ENCODE measurements at regions not wholly inside any gene's neighbourhood (a gene's known extent, or its start where the extent isn't known, plus 50 kb on each side); places are given as distances from the start of the nearest gene placed in this dataset.
A peak's percentile ranks its signal among the peaks of the same experiment; 100 is the strongest.

DNA sequence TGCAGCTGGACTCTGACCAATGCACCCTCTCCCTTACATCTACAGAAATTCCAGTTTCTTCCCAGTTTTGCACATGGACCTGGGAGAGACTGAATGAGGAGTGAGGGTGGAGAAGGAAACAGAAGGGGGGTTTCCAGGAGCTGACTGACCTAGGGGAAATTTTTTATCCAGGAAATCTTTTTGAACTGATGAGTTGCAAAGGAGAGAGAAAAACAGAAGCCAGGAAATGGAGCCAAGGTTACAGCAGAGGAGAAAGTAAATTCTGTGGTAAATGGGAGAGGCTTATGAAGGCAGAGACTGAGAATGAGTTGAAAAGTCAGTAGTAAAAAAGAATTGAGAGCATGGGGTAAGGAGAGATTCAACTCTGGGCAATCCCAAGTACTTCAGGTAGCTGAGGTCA lies 192.8 kb downstream of the SMIM20 start:
- no peak for DNase-seq

DNA sequence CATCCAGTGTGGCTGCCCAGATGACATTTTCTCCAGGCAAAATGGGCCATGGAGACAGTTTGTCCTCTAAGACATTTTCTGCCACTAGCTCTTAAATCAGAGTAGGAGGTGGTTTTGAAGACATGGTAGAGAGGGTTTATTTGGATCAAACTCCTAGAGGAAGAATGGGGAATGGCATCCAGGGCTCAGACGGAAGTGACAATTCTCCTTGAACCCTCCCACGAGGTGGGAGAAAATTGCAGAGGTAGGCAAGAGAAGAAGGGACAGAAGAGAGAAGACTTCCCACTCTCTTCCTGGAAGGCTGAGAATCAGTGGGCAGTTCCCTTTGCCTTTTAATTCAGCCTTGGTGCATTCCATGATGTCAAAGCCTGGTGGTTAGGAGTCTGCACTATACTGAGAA lies 194.0 kb downstream of the SMIM20 start:
- DNase-seq: no peak

DNA sequence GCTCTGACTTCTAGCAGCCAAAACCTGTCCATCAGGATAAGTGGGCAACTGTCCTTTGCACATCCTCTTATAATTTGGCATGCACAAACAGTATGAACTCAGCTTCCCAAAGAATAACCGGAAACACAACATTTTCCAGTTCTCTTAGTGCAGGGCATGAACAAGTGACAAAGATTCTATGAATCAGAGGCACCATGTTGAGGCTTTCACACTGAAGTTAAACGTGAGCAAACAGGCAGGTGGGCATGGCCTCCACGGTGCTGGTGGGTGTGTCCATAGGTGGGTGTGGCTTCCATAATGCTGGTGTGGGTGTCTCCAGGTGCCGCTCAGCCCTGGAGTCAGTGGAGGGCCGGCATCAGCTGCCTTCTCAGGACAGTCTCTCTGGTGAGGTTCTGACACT lies 196.5 kb downstream of the SMIM20 start:
- no peak for DNase-seq

DNA sequence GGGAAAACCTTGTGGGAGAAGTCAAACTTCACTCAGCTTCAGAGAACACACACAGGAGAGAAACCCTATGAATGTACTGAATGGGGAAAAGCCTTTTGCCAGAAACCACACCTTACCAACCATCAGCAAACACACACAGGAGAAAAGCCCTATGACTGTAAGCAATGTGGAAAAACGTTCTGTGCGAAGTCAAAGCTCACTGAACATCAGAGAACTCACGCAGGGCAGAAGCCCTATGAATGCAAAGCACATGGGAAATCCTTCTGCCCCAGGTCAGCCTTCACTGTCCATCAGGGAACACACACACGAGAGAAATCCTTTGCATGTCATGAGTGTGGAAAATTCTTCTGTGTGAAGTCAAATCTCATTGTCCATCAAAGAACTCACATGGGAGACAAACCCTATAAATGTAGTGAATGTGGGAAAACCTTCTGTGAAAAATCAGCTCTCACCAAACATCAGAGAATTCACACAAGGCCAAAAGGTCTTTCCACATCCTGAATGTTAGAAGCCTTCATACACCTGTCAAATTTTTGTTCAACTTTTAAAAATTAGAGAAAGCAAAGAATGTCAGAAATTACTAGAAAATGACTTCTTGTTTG lies 199.4 kb downstream of the SMIM20 start:
- no peak for DNase-seq

DNA sequence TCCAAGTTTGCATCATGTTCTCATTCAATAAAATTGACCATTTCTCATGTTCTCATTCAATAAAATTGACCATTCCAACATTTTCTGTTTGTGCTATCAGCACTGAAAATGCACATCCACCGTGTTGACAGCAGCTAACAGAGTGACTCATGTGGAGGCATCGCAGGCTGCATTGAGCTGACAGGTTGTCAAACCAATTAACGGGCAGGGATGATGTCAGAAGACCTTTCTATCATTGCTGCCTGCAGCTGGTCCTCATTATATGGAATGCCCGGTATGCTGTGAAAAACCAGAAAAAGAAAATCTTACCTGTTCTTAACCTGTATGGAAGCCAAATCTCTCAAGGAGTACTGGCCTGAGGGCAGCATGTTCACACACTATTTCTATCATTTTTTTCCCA lies 202.0 kb downstream of the SMIM20 start:
- DNase-seq: peak; percentile 0

DNA sequence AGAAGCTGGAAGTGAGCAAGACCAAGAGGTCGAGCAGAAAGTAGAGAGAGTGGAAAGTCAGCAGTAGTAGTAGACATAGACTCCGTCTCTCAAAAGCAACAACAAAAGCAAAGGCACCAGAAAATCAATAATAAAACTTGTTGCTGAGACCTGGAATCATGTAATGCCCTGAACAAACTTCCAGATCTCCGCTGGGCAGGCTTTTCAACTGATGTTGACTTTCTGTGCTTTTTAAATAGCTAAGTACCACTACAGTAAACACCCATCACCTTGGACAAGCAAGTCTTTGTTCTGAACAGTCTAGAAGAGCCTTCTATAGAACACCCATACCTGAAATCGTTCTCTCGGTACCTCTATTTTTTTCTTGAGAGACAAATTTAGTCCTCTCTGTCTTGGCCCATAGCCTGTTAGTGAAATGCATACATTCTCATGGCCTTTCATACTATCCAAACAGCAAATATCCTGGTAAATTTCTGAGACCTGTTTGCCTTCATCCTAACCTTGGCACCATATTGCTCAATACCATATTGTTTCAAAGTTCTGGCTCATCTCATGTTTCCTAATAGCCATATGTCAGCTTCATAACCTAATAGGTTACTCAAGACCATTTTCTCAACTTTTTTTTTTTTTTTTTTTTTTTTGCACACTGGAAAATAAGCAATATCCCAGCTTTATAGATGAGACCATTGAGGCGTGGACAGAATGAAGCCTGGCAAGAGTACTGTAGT lies 200.6 kb upstream of the RBPJ start:
- DNase-seq: no peak

DNA sequence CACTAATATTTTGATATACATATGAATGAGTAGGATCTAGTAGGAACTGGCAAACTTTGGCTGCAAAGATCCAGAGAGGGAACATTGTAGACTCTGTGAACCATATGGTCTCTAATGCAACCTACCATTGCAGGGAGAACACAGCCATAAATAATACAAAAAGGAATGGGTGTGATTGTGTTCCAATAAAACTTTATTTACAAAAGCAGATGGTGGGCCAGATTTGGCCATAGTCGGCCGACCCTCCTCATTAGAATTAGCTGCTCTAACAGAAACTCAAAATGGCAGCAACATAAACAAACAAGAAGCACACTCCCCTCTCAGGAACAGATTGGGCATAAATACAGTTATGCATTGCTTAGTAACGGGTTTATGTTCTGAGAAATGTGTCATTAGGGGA lies 198.1 kb upstream of the RBPJ start:
- DNase-seq: no peak

DNA sequence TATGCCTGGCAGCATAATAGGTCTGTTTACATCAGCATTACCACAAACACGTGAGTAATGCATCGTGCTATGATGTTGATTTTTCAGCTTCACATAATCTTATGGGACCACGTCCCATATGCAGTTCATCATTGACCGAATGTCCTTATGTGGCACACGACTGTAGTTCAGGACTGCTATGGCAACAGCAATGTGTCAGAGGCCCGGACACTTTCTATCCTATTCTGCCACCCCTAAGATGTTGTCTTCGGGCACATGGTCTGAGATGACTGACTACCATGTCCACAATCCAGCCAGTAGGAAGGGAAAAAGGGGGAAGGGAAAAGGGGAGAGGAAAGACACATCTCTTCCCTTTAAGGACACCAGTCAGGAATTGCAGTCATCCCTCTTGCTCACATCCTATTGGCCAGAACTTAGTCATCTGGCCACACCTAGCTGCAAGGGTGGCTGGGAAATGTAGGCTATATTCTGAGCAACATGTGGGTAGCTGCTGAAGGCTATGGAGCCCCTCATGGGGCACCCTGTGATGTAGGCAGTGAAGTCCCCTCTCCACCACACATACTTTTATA lies 196.0 kb upstream of the RBPJ start:
- peak; percentile 9 for DNase-seq

DNA sequence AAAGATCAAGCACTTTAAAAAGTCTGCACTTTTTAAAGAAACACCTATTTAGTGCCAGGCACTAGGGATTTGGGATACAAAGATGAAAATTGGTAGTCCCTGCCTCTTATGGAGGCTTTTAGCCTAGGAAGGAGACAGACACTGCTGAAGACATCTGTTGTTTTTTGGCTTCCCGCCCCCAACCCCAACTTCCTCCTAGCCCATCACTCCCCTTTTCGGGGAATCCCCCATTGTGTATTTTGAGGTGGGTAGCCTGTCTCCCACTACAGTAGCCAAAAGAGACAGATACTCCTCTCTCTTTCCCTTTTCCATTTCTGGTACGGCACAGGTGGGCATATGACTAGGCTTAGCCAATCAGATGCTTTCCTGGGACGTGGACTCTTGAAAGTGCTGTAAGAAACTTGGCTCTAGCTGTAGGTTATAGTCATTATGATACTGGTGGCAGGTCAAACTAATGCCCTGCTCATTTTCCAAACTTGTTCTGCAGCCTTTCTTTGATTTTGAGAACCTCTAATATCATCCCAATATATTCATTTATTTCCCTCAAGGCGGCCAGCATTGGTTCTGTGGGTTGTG lies 194.6 kb upstream of the RBPJ start:
- DNase-seq: no peak

DNA sequence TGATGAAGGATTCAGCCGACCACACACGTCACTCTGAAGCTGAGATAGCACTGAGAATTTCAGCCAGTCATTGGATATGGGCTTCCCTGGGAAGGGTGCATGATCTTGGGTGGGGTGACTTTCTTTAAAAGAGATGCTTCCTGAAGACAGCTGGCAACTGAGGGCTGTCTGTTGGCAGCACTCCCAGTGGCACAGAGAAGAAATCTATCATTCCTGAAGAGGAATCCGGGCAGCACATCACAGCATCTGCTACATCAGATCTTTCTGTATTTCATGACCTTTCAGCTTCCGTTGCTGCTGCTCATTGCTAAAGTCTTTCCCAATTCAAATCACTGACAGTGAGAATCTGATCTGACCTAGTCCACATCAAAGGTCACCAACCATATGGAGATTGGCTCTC lies 193.8 kb upstream of the RBPJ start:
- DNase-seq: no peak

DNA sequence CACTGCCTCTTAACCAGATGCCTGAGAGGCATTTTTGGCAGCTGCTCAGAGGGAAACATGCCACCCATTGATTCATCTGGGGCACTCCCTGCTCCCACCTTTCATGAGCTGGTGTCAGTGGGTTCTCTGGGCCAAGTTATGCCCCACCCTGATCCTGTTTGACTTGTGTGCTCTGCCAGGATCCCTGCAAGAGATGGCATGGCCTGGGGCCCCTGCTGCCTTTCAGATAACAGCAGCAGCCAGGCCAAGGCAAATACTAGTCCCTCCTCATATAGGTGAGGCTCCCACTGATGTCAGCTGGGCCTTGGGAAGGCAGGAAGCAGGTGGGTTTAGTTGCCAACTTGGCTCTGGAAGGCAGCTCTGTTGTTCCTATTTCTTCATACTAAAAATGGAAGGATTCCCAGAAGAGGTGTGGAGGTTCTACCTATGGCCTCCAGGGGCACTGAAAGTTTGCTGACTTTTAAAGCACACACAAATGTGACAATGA lies 192.9 kb upstream of the RBPJ start:
- DNase-seq: no peak

DNA sequence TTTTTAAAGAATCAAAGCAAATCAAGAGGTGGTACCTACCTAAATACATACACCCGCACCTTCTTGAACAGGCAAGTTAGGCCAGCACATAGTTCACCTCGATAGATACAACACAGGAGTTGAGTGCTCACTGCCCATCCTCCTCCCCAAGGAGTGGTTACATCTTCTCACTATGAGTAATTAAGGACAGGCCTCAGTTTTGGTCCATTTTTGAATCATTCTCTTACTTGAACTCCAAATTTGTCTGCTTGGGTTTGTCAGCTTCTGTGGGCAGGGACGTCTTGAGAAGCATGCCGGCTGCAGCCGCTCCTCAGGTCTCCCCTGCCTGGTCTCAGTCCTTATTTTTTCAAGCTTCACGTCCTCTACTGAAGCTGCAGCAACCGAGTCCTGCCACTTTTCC lies 190.6 kb upstream of the RBPJ start:
- DNase-seq: no peak

DNA sequence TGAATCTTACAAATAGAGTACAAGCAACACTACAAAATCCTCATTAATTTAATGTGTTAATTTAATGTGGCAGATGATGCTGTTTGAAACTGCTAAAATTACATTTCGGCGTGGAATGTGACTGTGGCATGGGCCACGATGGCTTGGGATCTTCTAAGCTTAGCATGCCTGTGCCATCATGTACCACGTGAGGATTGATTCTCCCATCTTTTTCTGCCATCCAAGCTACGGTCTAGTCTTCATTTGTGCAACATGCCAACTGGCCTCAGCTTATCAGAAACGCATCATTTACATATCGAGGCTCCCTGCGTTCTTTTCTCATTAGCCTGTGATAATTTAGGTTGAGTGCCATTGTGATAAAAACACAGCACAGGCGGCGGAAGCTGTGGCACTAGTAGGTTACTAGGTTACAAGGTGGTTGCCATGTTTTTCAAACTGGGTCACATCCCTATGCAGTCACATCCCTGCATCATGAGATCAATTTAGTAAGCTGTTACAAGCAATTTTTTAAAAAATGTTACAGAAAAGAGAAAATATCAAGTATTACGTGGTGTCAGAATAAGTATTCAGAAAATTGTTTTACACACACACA lies 189.9 kb upstream of the RBPJ start:
- no peak for DNase-seq

DNA sequence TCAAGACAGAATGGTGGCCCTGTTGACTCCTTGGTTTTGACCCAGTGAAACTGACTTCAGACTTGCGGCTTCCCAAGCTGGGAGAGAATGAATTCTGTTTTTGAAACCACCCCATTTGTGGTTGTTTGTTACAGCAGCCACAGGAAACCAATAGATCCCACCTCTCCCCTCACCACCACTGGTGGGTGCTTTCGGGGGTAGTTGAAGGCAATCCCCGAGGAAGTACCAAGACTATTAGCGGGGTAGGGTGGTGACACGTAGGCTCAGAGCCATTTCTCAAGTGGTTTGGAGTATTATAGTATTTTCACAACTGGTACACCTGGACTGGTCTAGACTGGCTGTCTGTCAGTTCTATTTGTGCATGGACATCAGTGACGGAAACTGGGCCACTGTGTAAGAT lies 189.1 kb upstream of the RBPJ start:
- no peak for DNase-seq

DNA sequence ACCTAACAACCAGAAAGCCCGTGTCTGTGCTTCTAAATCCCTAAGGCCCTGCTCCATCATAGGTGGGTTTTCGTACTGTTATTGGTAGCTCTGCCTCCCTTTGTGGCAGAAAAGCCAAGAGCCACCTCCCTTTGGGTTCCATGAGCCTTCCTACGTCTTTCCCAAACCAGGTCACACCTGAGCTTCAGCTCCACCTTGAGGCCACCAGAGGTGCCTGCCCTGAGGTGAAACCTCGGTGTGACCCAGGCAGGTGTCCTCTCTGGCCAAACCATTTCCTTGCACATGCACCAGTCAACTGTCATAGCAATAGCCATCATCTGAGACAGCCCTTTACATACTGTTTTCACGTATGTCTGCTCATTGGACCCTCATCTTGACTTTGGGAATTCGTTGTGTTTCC lies 188.0 kb upstream of the RBPJ start:
- peak; percentile 7 for DNase-seq

DNA sequence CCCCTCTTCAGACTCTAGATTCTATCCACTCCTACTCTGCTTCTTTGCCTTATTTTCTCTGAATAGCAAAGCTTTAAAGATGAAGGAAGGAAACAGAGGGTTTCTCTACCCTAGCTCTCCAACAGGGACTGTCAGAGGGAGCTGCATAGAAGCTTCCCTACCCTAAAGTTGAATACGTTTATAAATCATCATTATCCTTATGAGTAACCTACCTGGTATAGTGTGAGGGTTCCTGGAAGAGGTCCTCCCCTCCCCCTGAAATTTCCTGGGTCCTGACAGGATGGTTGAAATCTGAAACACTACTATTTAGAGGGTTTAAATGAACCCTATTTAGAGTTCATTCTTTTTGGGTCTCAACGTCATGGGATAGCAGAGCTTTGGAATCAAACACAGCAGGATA lies 187.0 kb upstream of the RBPJ start:
- DNase-seq: no peak

DNA sequence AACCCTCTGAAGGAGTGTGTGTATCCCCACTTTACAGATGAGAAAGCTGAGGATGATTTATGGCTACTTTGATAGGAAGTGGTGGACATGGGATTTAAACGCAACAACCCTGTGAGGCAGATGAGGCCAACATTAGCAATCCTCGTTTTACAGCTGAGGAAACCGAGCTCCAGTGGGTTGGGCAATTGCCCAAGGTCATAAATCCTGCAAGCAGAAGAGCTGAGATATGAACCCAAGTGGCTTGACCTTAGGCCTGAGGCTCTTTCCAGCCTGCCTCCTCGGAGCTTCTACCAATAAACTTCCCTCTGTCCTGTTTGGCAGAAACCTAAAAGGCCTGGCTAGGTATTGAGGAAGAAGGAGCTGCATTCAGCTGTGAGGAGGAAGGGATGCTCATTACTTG lies 185.5 kb upstream of the RBPJ start:
- DNase-seq: no peak

DNA sequence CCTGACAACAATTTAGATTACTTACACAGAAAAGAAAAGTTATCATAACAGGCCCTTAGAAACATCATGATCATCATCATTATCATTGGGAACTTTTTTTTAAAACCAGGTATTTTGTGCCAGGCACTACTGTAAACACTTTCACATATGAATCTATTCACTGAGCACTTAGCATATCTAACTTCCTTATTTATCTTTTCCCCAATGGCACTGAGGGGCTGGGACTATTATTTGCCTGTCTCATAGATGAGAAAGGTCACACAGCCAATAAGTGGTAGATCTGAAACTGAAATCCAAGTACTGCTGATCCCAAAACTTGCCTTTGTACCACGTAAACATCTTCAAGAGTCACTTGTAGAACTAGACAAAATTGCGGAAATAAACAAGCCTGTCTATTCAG lies 184.2 kb upstream of the RBPJ start:
- DNase-seq: no peak

DNA sequence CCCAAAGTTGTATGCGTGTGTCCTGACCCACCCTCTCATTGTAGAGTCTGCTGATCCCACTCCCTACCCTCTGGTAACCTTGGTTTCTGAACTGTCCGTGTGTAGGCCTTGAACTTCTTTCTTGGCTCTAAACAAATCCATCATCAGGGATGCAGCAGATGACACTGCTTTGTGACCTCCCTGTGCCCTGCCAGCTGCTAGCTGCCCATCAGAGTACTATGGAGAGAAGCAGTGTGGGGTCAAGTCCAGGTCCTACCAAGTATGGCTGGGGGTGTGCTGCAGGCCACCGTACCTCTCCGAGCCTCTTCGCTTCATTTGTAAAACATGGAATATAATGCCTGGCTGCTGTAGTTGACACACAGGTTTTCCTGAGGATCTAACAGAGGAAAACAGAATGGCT lies 183.5 kb upstream of the RBPJ start:
- DNase-seq: no peak

DNA sequence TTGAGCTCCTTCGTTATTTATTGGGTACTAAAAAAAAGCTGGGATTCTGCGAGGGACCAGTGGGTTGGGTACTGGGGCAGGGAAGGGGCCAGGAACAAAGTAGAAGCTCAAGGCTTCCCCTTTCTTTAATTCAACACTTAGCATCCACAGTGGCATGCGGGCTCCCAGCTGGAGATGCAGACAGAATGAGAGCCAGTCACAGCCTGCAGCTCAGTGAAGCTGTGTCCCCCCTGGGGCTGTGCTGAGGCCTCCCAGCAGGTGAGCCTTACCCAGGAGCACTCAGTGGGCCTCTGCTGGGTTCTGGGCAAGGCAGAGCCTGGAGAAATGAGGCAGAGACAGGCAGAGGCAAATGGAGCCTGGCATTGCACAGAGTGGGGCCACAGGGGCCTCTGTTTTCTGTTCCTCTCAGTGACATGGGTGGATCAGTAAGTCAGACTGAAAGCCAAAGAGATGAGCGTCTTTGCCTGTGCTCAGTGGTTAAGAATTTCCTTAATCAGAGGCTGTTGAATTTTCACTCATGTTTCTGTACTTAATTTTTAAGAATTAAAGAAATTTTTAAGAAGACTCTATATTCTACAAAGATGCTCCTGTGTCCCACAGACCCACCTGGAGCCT lies 181.4 kb upstream of the RBPJ start:
- DNase-seq: no peak

DNA sequence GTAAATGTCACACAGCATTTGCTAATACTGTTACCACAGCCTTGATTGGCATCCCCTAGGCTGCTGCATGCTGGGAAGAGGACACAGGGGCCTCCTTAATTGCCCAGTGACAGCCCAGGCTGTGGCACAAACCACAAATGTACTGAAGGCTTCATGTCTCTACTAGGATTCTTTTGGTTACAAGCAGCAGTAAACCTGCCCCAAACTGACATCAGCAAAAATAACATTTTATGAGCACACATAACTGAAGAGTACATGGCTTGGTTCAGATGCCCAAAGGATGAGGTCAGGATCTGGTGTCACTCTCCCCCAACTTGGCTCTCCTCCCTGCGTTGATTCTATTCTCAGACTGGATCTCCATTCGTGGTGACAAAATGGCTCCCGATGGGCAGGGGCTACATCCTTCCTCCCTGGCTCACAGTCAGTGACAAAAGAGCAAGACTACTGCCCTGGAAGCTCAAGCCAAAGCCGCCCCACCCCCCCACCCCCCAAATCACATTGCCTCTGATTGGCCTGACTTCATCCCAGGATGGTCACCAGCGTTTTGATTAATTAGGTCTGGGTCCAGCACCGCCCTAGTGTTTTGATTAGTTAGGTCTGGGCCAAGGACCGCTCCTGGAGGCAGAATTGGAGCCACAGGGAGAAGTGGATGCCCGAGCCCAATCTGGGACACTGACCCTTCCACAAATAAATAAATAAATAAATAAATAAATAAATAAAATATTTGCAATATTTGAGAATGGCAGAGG lies 180.5 kb upstream of the RBPJ start:
- DNase-seq: no peak

DNA sequence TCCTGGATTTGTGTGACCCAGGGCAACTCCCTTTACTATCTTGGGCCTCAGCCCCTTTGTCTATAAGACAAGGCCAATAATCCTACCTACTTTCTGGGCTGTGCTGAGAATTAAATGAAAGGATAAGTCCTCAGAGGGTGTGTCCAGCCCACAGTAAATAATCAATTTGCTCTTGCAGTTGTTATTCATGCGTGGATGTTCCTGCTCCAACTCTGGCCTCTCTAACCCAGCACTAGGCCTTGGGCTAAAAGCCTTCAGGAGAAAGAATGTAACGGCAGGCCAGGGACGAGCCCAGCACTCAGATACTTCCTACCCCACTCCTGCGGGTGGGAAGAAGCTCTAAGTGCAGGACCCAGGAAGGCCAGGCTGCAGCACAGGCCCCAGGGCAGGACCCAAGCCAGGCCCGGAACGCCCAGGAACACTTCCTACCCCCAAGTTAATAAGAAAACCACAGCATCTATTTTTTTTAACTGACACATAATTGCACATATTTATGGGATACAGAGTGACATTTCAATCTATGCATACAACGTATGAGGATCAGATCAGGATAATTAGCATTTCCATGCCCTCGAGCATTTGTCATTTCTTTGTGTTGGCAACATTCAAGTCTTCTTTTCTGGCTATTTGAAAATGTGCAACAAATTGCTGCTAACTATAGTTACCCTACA lies 179.6 kb upstream of the RBPJ start:
- DNase-seq: no peak

Measured in NCI-H82 (cell line).